ENCODE measurements at regions not wholly inside any gene's neighbourhood (a gene's known extent, or its start where the extent isn't known, plus 50 kb on each side); places are given as distances from the start of the nearest gene placed in this dataset.

DNA sequence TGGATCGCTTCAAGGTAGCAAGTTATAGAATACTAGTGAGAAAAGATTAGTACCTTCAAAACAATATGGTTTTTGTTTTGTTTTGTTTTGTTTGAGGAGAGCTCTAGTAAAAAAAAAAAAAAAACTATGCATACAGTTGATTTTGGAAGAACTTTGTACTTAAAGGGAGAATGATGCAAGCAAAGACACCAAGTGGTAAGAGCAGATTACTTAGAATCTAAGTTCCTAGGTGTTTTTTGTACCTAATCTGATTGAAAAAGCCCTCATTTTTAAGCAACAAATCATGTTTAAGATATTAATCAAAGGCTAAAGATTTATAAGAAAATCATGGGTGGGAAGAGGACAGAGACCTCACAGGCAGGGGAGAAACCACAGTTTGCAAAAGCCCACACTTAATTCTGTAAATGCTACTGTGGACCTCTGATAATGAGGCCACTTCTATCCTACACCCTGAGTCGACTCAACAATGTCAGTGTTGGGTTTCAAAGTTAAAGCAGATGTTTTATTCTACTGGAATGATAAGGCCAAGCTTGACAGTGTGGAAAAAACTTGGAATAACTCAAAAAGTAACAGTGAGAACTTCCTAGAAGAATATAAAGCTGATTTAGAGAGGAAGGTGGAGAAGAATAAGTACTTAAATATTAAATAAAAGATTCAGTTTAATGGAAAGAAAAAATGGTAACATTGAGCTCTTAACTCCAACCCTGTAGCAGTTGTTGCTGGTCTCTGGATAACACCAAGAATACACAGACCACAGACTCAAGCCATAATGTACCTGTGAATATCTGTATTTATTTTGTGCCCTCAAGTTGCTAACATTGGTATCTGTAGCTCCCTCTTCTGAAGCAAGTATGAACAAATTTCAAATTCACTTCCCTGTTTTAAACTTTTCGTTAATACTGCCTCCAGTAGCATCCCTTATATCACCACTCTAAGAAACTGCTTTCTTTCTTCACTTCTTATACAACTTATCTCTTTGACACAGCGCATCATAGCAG is 1047.8 kb downstream of the EPHA7 start:
- Histone ChIP-seq H4K5ac (ENCODE audit: insufficient read length, low read depth, low read length) (no peak overlapping the region), H3K4me3 (ENCODE audit: extremely low read depth in 1 of 4, insufficient read depth in 2 of 4, low read depth in 3 of 4, low read length in 4 of 4) (no peak overlapping the region), H3K27ac (ENCODE audit: low read depth, low read length) (no peak overlapping the region), H4K8ac (ENCODE audit: extremely low read depth, insufficient read depth, low read length) (no peak overlapping the region), H3K27me3 (replicated peaks in 1 of 4; ENCODE audit: control insufficient read depth in 3 of 4, extremely low read depth in 1 of 4, insufficient read depth in 3 of 4, low read length in 3 of 4) (no peaks in the 10 kb centered on the region), H3K4me1 (replicated peaks in 1 of 4; ENCODE audit: control insufficient read depth in 3 of 4, insufficient read depth in 4 of 4, low read length in 3 of 4) (no peaks in the 10 kb centered on the region), H3K36me3 (ENCODE audit: control insufficient read depth in 2 of 4, insufficient read depth in 4 of 4, low read length in 3 of 4) (no peaks in the 10 kb centered on the region), H3K14ac (ENCODE audit: insufficient read length) (no peak overlapping the region), H2BK5ac (ENCODE audit: low read depth, low read length) (no peak overlapping the region), H2AFZ (ENCODE audit: low read length) (0 out of 2 replicates have a peak overlapping the region, but pooled peaks have one; percentile 17), H2BK15ac (ENCODE audit: low read length) (no peak overlapping the region), H2BK120ac (replicated peaks; ENCODE audit: low read depth, low read length) (no peak overlapping the region), H2AK5ac (ENCODE audit: low read depth, low read length) (no peak overlapping the region), H4K91ac (replicated peaks; ENCODE audit: insufficient read length, low read length) (no peak overlapping the region), H2BK20ac (ENCODE audit: low read length) (no peak overlapping the region), H3K56ac (replicated peaks; ENCODE audit: insufficient read length, low read depth, low read length) (no peak overlapping the region), H2BK12ac (ENCODE audit: low read depth, low read length) (no peak overlapping the region), H3K9me3 (ENCODE audit: insufficient read depth in 2 of 2, low read depth in 1 of 2, low read length in 1 of 2) (no peaks in the 10 kb centered on the region), H3K79me2 (ENCODE audit: control insufficient read depth in 1 of 2, insufficient read depth in 2 of 2, low read length in 2 of 2) (no peaks in the 10 kb centered on the region), H3K9ac (replicated peaks in 1 of 4; ENCODE audit: extremely low read depth in 1 of 4, low read depth in 3 of 4, low read length in 3 of 4) (no peak overlapping the region), H4K20me1 (replicated peaks in 1 of 2; ENCODE audit: control insufficient read depth in 1 of 2, insufficient read depth in 2 of 2, low read length in 2 of 2) (no peaks in the 10 kb centered on the region), H3K4ac (replicated peaks; ENCODE audit: insufficient read length, low read depth, low read length) (no peak overlapping the region), H3K4me2 (ENCODE audit: insufficient read depth in 1 of 2, low read depth in 2 of 2, low read length in 2 of 2) (no peak overlapping the region), H3K79me1 (ENCODE audit: low read depth, low read length) (no peaks in the 10 kb centered on the region), H3K23me2 (ENCODE audit: low read depth, low read length) (no peaks in the 10 kb centered on the region), H3K23ac (ENCODE audit: insufficient read length) (no peak overlapping the region), H3K18ac (ENCODE audit: extremely low read depth, low read length) (no peak overlapping the region)
- CTCF ChIA-PET (ENCODE audit: partially characterized antibody): interaction anchor here (0.5 to 1.2 kb wide), 2 partner anchors 9 to 862 kb away, joined by 5 read pairs; no protein-coding TSS in a partner anchor
- POLR2A ChIA-PET (ENCODE audit: partially characterized antibody): no interaction called here
- TF ChIP-seq CEBPB (IDR thresholded peaks at IDR 0.05; ENCODE audit: low read depth, low read length) (no peak), CHD1 (IDR thresholded peaks at IDR 0.05; ENCODE audit: low read depth, low read length) (no peak), YY1 (IDR thresholded peaks at IDR 0.05; ENCODE audit: low read depth, low read length) (no peak), TAF7 (optimal IDR thresholded peaks at IDR 0.05; ENCODE audit: borderline replicate concordance, low read depth, low read length) (no peak)
- whole genome bisulfite sequencing, 2 experiments (ENCODE audit: extremely low coverage in 1 of 2, insufficient coverage in 1 of 2, insufficient read length in 1 of 2, insufficient replicate concordance in 2 of 2, low coverage in 1 of 2, low lambda C conversion rate in 2 of 2, missing lambda C conversion rate in 1 of 2): 91% methylated on average over 4 of the region's 4 CpGs; no CpG with 5 or more reads in 1 of the 2 experiments
- no peak for DNase-seq (ENCODE audit: low read depth in 1 of 2, low spot score in 2 of 2)
- FAIRE-seq: no peak

All from H1 (cell line).